ENCODE measurements at regions not wholly inside any gene's neighbourhood (a gene's known extent, or its start where the extent isn't known, plus 50 kb on each side); places are given as distances from the start of the nearest gene placed in this dataset.

GRCh38 chr12:4089956-4090355 lies 183.6 kb upstream of the CCND2 start:
- H3K9ac ChIP-seq (replicated peaks; ENCODE audit: extremely low read depth, insufficient read depth, low read length), result no peak overlapping the region
- H3K27me3 ChIP-seq (ENCODE audit: control insufficient read depth in 2 of 2, insufficient read depth in 2 of 2, low read length in 2 of 2), result no peaks in the 10 kb centered on the region
- no TSS peak for BruUV-seq (replicated peaks)
- FAIRE-seq (no peak), DNase-seq (ENCODE audit: low read depth, low spot score) (no peak)
- intact Hi-C loops (cut with micrococcal nuclease), result no loop called here
- TF ChIP-seq MAX (IDR thresholded peaks at IDR 0.05; ENCODE audit: insufficient read depth, insufficient read length), result no peak
- no peak for TF ChIP-seq CTCF (IDR thresholded peaks at IDR 0.05; ENCODE audit: extremely low read depth in 1 of 2, insufficient read depth in 1 of 2, low read depth in 1 of 2, low read length in 2 of 2)
- no peak for TF ChIP-seq MYC (IDR thresholded peaks at IDR 0.05; ENCODE audit: low read depth, low read length)
- no peak for TF ChIP-seq JUN (IDR thresholded peaks at IDR 0.05; ENCODE audit: borderline replicate concordance, insufficient read depth, insufficient read length, low read depth)
- no peak for TF ChIP-seq POLR2A (IDR thresholded peaks at IDR 0.05; ENCODE audit: low read depth, low read length)
- TF ChIP-seq EZH2 (IDR thresholded peaks at IDR 0.05; ENCODE audit: borderline replicate concordance, low read depth, low read length, severe bottlenecking), result no peak
- TF ChIP-seq FOS (IDR thresholded peaks at IDR 0.05; ENCODE audit: borderline replicate concordance, insufficient read depth, low read length), result no peak
- no peak for TF ChIP-seq GATA2 (IDR thresholded peaks at IDR 0.05; ENCODE audit: insufficient read depth, insufficient read length, low read depth, low read length)
- no peak for TF ChIP-seq POLR2AphosphoS5 (IDR thresholded peaks at IDR 0.05; ENCODE audit: insufficient read depth, low read depth, low read length)
- CTCF ChIA-PET, result interaction anchor here (2.3 kb wide), 1 partner anchor 187 kb away, joined by 8 read pairs; no protein-coding TSS in a partner anchor
- no peaks in the 10 kb centered on the region for H4K20me1 ChIP-seq (replicated peaks; ENCODE audit: control insufficient read depth, extremely low read depth, insufficient read depth, low read length)
- H3K4me2 ChIP-seq (ENCODE audit: insufficient read depth, low read length), result no peak overlapping the region
- no peaks in the 10 kb centered on the region for H3K4me1 ChIP-seq (ENCODE audit: control insufficient read depth, extremely low read depth, insufficient read depth, low read length)
- H3K79me2 ChIP-seq (ENCODE audit: control insufficient read depth, insufficient read depth, low read length), result no peaks in the 10 kb centered on the region
- dilution Hi-C loops (cut with MboI; ENCODE audit: extremely low pct_ligation_motif_present, low sequenced_read_pairs), result no loop called here
- no peaks in the 10 kb centered on the region for H3K9me3 ChIP-seq (replicated peaks; ENCODE audit: control insufficient read depth, insufficient read depth, low read length)
- H2AFZ ChIP-seq (ENCODE audit: low read depth, low read length), result no peak overlapping the region
- H3K27ac ChIP-seq (ENCODE audit: insufficient read depth, low read depth, low read length), result no peak overlapping the region
- POLR2A ChIA-PET, result no interaction called here
- H3K4me3 ChIP-seq (replicated peaks in 1 of 3; ENCODE audit: insufficient read depth in 1 of 3, low read depth in 1 of 3, low read length in 3 of 3), result no peak overlapping the region
- no peaks in the 10 kb centered on the region for H3K9me1 ChIP-seq (replicated peaks; ENCODE audit: control insufficient read depth, extremely low read depth, insufficient read depth, low read length)
- H3K36me3 ChIP-seq (ENCODE audit: control insufficient read depth in 2 of 2, extremely low read depth in 1 of 2, insufficient read depth in 2 of 2, low read length in 2 of 2), result no peaks in the 10 kb centered on the region

All from endothelial cell of umbilical vein (primary cell).